HUDEP-2 (cell line): ENCODE measurements at regions not wholly inside any gene's neighbourhood (a gene's known extent, or its start where the extent isn't known, plus 50 kb on each side); places are given as distances from the start of the nearest gene placed in this dataset.
"Not testable (repeated sequence)": the region's sequence is repeated elsewhere in the genome, so short reads cannot be mapped to it uniquely, and the experiment has no call there.

Experiments used
- DNase-seq, 76 experiments: peaks; one replicate each; lab custom pipeline; 2025; ENCODE audit not compliant: unreplicated experiment in 76 of 76; lab: John Stamatoyannopoulos, UW

DNA sequence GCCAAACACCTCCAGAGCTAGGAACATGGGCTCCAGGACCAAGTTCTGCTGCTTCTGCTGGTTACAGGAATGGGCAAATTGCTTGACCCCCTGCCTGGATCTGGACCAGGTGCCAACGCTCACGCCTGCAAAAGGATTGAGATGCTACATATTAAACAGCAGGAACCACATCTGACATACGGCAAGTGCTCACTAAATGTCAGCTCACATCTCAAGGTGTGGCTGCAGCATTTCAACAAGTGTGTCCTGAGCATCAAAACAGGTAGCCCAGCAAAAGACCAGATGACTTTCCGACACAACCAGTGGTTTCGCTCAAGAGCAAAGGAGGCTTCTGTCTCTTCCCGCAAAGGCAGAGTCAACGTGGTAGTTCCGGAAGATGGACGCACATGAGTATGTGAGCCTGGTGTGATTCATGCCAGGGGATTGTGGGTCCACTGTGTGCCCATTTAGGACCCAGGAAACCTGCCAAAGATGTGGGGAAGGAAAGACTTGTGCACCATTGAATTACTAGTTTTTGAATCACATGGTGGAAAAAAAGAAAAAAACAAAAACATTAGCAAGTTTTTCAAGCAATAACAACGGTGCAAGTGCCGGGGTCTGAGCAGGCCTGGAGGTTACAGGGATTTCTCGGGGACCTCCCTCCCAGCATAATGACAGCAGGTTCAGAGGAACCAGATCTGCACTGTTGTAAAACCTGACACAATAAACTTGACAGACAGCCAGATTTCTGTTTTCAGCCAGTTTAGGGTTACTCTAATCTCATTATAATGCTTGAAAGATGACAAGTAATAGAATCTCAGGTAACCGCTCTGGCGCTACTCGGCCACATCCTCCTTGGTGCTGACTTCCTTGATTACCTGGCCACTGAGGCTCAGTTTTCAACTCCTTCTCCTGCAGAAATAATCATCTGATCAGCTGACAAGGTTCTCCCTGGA, 77.9 kb downstream of the SOX1 start:
- no peak for DNase-seq

DNA sequence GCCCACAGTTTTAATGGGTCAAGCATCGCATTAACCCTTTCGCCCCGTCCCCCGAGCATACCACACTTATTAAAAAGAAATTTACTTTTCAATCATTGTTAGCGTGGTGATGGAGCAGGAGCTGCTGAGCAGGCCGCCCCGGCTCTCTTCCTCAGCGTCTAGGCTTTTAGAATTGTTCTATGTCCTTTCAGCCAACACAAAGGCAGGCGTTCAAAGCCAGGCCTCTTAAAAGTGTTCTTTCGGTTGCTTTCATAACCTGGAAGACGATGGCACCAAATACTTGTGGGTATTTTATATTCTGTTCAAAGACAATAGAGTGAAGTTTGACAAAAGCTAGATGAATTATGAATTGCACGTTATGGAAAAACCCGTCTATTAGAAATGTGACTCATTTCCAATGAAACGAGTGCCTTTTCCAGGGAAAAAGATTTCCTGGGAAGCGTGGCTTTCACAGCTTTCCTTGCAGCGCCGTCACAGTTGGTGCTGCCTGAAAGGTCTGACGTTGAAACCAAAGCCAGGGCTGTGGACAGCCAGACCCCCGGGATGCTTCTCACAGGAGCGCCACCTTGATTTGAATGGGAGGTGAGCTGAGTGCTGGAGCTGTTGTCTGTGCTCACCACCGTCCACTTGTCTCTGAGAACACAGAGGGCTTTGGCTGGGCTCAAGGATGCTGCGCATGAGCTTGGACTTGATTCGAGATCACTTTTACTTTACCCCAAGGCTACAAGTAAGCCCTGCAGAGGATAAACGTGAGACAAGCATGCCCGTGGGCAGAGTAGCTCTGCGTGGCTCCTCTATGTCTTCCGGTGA, 78.8 kb downstream of the SOX1 start:
- no peak for DNase-seq

DNA sequence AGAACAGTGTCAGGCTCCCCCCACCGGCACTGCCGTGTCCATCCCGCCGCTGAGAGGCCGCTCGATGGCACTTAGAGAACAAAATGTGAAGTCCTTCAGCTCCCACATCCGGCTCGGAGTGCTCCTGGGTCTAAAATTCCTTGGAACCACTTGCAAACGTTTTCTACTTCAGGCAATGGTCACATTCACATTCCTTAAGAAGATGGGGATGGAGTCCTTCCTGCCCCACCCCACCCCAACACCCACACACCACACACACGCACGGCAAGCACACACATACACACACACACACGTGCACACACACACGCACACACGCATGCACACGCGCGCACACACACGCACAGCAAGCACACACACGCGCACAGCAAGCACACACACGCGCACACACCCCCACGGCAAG, 83.4 kb downstream of the SOX1 start:
- no peak for DNase-seq

DNA sequence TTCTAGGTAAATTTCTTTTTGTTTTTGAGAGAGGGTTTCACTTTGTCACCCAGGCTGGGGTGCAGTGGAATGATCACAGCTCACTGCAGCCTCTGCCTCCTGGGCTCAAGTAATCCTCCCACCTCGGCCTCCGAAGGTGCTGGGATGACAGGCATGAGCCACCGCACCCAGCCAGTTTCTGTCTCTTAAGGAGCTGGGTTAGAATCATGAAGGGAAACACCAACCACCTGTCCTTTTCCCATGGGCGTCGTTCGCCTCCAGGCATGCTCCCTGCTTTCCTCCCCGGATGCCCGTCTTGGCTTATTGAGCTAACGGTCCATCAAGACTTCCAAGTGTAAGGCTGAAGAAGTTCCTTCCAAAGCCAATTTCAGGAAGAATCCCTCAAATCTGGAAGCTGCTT, 85.9 kb downstream of the SOX1 start:
- DNase-seq = no peak

DNA sequence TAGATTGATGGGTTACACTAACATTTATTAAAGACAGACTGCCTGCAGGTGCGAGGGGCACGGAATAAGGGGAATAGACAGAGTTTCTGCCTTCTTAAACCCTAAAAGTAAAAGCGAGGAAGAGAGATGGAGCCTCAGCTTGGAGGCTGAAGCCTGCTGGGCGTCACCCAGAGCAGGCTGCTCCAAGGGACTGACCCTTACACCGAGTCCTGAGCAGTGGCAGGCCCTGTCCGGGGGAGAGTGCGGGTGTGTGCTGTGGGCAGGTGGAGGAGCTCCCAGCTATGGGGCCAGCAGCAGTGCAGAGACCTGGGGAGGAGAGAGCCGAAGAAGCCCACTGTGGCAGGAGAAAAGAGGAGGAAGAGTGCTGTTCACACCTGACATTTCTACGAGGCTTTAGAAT, 86.4 kb downstream of the SOX1 start:
- DNase-seq = no peak

DNA sequence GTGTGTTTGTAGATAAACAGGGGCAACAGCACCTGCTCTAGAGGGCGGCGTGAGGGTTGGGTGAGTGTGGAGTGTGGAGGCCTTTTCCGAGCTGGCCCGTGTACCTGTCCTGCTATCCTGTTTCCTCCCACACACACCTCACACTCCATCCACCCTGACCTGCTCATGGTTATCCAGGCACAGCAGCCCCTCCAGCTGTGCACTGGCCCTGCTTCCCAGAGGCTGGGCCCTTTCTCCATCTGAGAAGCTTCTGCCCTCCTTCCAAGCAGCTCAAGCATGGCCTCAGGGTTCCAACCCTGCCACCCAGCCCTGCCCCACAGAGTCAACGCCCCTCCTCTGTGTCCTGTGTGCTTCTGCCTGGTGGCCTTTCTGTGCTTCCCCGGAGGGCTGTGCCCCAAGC, 86.9 kb downstream of the SOX1 start:
- no peak for DNase-seq

DNA sequence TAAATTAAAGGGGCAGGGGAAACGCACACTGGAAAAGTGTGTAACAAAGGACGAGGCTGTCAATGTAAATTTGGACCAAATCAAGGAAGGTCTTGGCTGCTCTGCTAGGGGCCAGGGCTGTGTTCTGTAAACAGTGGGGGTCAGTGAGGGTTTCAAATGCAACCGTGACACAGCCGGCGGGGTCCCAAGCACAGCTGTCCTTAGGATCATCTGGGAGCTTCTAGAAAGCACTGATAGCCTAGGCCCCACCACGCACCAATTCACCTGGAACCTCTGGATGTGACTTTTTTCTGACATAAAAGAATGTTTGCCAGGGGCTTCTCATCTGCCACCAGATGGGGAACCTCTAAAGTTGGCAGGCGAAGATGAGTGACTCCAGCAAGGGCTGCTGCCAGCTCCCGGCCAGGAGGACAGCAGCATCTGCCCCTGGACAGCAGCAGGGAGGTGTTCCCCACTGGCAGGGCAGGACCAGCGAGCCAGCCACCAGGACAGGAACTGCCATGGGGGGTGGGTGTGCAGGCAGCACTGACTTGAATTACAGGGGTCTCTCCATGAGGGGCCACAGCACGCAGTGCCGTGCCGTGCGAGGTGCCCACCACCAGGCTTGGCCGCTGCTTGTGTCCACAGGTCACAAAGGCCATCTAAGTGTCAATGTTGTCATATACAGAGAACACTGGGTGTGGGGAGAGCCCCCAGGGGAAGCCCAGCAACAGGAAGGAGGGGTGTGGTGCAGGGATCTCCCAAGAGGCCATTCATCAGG, 87.5 kb downstream of the SOX1 start:
- DNase-seq = no peak

DNA sequence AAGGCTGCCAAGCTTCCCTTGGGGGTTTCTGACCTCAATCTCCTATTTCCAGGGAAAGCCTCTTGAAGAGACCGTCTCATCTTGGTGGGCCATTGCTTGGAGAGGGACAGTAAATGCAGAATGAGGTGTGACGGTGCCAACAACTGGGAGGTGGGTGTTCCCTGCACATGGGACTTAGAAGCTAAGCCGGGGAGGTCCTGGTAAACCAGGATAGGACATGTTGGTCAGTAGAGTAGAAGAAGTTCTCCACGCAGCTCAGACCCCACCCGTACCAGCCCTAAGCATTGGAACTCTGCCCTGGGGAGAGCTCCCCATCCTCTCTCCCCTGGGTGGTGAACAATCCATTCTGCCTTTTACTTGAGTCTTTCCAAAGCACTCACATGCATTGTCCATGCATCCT, 92.0 kb downstream of the SOX1 start:
- DNase-seq = no peak

DNA sequence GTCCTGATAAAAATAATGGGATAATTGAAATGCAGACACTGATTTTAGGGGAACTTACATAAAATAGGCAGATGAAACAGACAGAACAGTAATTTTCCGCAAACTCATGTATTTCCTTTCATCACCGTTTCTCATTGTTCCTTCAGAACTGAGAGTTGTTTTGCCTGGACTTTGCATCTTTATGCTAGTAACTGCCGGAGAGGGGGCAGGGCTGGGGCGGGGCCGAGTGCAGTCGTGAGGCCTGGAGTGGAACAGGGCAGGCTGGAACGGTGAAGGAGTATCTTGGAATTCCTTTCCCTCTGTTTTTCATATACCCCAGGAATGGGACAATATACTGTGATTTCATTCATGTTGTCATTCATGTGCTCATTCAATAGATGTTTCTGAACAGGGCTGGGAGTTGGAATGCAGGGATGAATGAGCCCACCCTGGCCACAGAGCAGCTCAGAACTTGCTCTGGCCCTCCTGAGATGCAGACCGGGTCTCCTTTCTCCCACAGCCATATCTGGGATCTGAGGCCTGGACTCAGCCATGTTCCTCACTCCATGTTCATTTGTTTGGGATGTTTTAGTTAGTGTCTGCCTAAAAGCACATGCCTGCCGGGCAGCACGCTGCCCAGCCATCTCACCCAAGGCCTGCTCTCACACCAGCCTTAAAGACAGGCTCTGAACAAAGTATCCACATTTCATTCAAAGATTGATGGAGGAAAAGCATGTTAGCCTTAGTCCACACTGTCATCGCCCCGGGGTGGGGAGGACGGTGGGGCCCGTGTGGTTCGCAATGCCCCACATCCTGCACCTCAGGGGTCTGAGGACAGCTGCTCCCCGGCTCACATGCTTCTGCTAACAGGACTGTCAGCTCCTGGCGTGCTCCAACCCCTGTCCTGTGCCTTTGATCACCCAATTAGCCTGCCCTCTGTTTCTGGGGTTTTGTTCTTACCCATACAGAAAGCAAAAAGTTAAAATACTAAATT, 92.9 kb downstream of the SOX1 start:
- no peak for DNase-seq

DNA sequence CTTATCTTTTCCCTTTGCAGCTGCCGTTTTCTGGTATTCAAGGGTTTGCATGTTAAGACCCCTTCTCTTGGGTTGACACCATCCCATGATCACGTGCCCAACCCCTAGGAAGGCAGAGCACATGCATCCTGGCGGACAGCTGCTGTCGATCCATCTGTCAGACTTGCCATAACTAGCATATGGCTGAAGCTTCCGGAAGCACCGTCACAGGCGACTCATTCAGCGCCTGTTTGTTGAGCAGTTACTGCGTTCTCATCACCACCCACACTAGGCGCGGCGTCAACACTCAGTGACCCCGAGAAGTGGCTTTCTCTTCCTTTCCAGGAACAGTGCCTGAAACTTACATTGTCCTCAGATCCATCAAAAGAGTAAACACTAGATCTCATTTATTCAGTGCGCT, 93.6 kb downstream of the SOX1 start:
- DNase-seq = no peak

DNA sequence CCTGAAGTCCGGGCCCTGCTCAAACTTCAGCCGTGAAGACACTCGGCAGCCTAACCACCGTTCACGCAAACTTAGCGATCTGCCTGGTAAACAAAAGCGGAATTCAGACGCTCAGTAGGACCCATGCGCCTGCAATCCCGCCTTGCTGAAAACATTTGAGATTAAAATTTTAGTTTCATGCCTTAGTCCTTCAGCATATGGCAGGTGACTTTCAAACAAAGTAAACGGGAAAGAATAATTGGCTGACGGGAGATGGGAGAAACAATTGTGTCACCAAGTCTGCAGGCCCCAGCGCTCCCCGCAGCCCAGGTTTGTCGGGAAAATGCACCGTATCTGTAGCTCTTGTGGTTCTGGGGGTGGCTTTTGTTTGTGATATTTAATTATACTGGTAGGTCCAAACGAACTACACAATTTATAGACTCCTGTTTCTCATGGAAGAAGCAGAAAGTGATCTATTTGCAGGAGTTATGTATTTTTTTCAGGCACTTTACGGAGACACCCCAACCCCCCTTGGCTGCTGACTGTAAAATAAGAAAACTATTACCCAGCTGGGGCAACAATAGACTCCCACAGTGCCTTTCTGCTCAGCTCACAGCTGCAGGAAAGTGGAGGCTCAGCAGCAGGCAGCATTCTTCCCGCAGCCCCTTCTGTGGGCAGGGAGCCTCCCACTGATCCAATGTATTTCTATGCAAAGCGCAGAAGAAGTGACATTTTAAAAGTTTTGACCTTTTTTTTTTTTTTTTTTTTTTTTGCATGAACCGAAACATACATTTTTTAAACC, 94.8 kb downstream of the SOX1 start:
- no peak for DNase-seq

DNA sequence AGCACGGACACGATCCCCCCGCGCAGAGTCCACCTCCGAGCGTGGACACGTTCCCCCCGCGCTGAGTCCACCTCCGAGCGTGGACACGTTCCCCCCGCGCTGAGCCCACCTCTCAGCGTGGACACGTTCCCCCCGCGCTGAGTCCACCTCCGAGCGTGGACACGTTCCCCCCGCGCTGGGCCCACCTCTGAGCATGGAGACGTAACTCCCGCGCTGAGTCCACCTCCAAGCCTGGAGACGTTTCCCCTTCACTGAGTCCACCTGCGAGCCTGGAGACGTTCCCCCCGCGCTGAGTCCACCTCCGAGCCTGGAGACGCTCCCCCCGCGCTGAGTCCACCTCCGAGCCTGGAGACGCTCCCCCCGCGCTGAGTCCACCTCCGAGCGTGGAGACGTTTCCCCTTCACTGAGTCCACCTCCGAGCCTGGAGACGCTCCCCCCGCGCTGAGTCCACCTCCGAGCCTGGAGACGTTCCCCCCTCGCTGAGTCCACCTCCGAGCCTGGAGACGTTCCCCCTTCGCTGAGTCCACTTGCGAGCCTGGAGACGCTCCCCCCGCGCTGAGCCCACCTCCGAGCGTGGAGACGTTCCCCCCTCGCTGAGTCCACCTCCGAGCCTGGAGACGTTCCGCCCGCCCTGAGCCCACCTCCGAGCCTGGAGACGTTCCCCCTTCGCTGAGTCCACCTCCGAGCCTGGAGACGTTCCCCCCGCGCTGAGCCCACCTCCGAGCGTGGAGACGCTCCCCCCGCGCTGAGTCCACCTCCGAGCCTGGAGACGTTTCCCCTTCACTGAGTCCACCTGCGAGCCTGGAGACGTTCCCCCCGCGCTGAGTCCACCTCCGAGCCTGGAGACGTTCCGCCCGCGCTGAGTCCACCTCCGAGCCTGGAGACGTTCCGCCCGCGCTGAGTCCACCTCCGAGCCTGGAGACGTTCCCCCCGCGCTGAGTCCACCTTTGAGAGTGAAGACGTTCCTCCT, 97.0 kb downstream of the SOX1 start:
- DNase-seq = not testable (repeated sequence)

DNA sequence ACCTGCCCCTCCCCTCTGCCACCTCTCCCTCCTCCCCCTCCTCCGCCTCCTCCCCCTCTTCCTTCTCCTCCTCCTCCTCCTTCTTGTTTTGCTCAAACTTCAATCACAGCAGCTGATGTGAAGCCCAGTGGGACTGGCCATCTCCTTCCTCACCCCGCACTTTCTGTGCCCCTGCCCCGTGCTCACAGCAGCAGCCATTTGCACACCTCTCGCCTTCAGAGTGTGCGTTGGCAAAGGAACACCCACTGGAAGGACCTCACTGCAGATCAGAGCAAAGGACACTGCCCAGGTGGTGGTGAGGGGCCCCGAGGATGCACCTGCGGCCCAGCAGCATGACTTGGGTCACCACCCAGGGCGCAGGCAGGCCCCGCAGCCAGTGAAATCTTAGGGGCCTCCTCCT, 98.8 kb downstream of the SOX1 start:
- no peak for DNase-seq

DNA sequence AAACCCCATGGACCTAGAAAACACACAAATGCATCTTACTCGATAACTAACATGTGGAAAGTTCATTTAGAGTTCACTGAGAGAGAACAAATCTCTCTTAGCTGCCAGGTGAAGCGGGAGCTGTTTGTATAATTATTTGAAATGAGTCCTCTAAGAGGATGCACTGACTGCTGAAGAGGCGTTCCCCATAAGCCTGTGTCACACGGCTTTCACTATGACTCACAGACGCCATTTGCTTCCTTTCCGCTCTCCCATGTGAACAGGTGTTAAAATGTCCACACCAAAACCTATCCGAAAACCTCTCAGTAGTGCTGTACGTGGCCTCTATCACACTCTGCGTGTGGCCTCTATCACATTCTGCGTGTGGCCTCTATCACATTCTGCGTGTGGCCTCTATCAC, 101.8 kb downstream of the SOX1 start:
- no peak for DNase-seq

DNA sequence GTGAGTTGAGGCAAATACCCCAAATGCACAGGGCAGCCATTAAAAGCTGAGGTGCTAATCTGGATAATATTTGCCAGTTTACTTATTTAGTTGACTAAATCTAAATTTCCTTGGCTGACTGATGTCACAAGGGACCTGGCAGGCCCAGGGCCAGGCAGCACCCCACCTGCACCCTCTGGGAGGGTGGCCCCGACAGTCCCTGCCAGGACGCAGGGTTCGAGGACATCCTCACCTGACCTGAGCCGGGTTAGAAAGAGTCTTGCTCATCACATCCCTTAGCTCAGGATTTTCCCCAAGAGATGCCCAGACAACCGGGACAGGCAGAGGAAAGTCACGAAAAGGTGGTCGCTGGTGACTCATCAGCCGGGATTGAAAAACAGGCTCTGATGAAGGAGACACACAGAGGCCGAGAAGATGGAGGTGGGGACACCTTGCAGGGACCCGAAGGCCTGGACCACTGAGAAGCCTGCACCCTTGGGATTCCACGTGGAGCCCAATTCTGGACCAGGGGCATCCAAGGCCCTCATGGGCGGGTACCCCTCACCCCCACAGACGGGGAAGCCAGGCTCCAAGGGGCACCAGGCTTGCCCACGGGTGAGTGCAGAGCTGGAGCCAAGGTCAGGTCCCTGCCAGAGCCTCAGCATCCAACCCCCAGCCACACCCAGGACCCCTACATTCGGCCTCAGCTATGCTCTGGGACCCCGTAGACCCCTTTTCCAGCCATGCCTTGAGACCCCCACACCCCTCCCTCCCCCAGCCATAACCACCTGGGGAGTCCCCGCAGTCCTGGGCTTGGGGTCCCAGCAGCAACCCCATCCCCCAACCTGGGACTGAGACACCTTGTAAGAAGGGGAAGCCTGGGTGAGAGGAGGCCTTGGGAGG, 103.2 kb downstream of the SOX1 start:
- no peak for DNase-seq

DNA sequence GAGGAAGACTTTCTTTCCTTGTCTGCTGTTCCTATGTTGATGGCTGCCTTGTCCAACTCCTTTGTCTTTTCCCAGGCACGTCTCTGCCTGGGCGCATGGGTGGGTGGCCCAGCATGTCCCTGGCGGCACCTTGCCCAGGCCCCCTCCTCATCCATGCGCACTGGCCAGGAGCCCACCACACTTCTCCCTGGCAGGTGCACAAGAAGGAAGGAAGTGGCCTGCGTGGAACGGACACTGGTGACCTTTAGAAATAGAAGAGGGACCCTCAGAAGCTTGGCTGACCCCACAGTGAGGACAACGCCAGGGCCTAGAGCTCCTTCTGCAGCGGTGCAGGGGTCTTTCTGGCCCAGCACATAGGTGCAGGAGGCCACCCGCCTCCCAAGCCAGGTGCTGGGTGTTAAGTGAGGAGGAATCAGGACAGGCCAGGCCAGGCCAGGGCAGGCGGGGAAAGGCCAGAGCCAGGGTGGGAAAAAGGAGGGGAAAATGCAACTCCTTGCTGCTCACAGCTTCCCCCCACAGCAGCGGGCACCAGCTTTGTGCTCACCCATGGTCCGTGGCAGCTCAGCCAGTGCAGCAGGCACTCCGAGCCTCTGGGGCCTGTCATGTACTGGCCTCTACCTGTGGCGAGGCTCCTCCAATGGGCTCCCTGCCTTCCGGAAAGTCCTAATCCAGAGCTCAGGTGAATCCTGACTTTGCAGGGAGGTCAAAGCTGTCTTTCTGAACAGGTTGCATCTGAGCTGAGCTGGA, 104.0 kb downstream of the SOX1 start:
- no peak for DNase-seq

DNA sequence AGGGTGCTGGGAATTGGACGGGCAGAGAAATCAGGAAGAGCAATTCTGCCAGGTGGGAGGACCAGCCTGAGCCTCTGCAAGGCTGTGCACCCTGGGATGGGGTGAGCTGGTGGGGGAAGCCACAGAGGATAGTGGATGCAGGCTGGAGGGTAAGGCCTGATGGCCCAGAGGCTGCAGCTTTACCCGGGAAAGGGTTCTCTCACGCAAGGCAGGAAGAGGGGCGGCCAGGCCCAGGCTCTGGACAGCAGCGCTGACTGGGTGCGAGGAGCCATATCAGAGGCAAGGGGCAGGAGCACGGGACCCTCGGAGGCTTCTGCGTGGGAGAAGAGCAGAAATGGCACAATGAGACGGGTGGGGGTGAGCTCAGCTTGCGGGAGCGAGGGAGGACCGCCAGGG, 104.6 kb downstream of the SOX1 start:
- no peak for DNase-seq
